Lung (tissue), 11 donors: ENCODE measurements at regions not wholly inside any gene's neighbourhood (a gene's known extent, or its start where the extent isn't known, plus 50 kb on each side); places are given as distances from the start of the nearest gene placed in this dataset.

Experiments used
- ATAC-seq: fragments of 200-7000 bp; cut with Tn5 transposase; one replicate; pipeline ENCODE4 v1.9.1; 2020; ENCODE audit warnings: moderate number of reproducible peaks; ENCODE audit not compliant: insufficient read depth, low FRiP score
- DNase-seq, 3 donors: peaks; one replicate each; pipeline ENCODE4 v3.0.0-alpha.2; 2013 to 2017
- H3K27ac ChIP-seq, 2 donors: one replicate each; pipeline ENCODE4 v1.5.1; 2013; ENCODE audit warnings: mild to moderate bottlenecking in 2 of 2, moderate library complexity in 2 of 2, control low read depth in 1 of 2, inconsistent platforms in 1 of 2, low read depth in 1 of 2, low read length in 1 of 2
- H3K27me3 ChIP-seq, 3 donors: one replicate each; pipeline ENCODE4 v1.5.1; 2013; ENCODE audit warnings: low read length in 2 of 3; ENCODE audit not compliant: control insufficient read depth in 3 of 3, insufficient read depth in 3 of 3
- H3K36me3 ChIP-seq, 4 donors: one replicate each; pipeline ENCODE4 v1.5.1; 2013; ENCODE audit warnings: low read length in 4 of 4, mild to moderate bottlenecking in 1 of 4, moderate library complexity in 1 of 4; ENCODE audit not compliant: control insufficient read depth in 4 of 4, insufficient read depth in 4 of 4
- H3K4me1 ChIP-seq, 5 donors: one replicate each; pipeline ENCODE4 v1.5.1; 2013; ENCODE audit warnings: low read length in 5 of 5, mild to moderate bottlenecking in 2 of 5, moderate library complexity in 1 of 5; ENCODE audit not compliant: control insufficient read depth in 5 of 5, insufficient read depth in 5 of 5
- H3K4me3 ChIP-seq: one replicate; pipeline ENCODE4 v1.5.1; 2013; ENCODE audit warnings: mild to moderate bottlenecking, control low read depth, moderate library complexity
- H3K9ac ChIP-seq, 2 donors: one replicate each; pipeline ENCODE4 v1.5.1; 2013; ENCODE audit warnings: low read length in 2 of 2, control low read depth in 1 of 2; ENCODE audit not compliant: insufficient read depth in 1 of 2
- H3K9me3 ChIP-seq, 4 donors: one replicate each; pipeline ENCODE4 v1.5.1; 2013; ENCODE audit warnings: low read length in 3 of 4, mild to moderate bottlenecking in 1 of 4, moderate library complexity in 1 of 4; ENCODE audit not compliant: control insufficient read depth in 4 of 4, insufficient read depth in 3 of 4
- CTCF ChIP-seq: IDR thresholded peaks from 2 replicates; pipeline ENCODE4 v1.5.1; 2012; ENCODE audit warnings: mild to moderate bottlenecking; ENCODE audit errors: control extremely low read depth, extremely low read depth
- WGBS, 2 donors: extraction: QIAGEN DNeasy Blood & Tissue Kit; methylation state at CpG; one replicate each; pipeline ENCODE4 v1.1.7; 2013; 5-methylcytosine and 5-hydroxymethylcytosine counted together
- donor health status: control.
- donor health status: control.
- donor health status: Bipolar disorder and iron deficiency.
- donor health status: healthy.
- donor health status: DM: yes; HTN: yes; CAD: no.

- Histone ChIP-seq H3K27me3 (no peaks in the 10 kb centered on the region), H3K4me3 (no peak overlapping the region), H3K9me3 (no peaks in the 10 kb centered on the region), H3K4me1 (no peaks in the 10 kb centered on the region), H3K9ac (no peak overlapping the region), H3K27ac (no peak overlapping the region), H3K36me3 (no peaks in the 10 kb centered on the region)
- no peak for TF ChIP-seq CTCF
- 73 to 74% methylated on average over 3 of the region's 3 CpGs for WGBS, 2 donors
- ATAC-seq (no peak), DNase-seq (no peak)
These were observed 71.6 kb upstream of the AVPR1A start for GRCh38 chr12:63222582-63222981.

- TF ChIP-seq CTCF = no peak
- WGBS, 2 donors = 0 to 37% methylated on average over 1 of the region's 1 CpG
- no peak overlapping the region for H3K4me3 ChIP-seq
- no peak for DNase-seq
- H3K9me3 ChIP-seq = no peaks in the 10 kb centered on the region
- H3K27me3 ChIP-seq = no peaks in the 10 kb centered on the region
- ATAC-seq = no peak
- H3K36me3 ChIP-seq = no peaks in the 10 kb centered on the region
- no peak overlapping the region for H3K9ac ChIP-seq
- no peaks in the 10 kb centered on the region for H3K4me1 ChIP-seq
- no peak overlapping the region for H3K27ac ChIP-seq
These were observed 69.9 kb upstream of the AVPR1A start for GRCh38 chr12:63220921-63221320.

DNA sequence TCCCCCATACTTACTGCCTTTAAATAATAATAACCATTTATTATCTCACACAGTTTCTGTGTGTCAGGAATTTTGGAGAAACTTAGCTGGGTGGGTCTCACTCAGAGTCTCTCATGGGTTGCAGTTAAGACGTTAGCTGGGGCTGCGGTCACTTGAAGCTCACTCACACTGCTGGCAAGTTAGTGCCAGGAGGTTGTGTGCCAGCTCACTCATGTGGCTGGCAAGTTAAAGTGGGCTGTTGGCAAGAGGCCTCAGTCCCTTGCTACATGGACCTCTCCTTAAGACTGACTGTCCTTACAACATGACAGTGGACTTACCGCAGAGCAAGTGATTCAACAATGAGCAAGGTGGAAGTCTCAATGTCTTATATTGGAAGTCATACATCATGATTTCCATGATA, 61.3 kb upstream of the AVPR1A start:
- Histone ChIP-seq H3K27me3 (no peaks in the 10 kb centered on the region), H3K36me3 (no peaks in the 10 kb centered on the region), H3K9ac (no peak overlapping the region), H3K4me3 (no peak overlapping the region), H3K9me3 (peaks cover 0 to 2% (median 0%) of the 10 kb centered on the region in 4 donors), H3K27ac (no peak overlapping the region), H3K4me1 (peaks cover 0 to 2% (median 0%) of the 10 kb centered on the region in 5 donors)
- DNase-seq = no peak
- no peak for TF ChIP-seq CTCF
- WGBS, 2 donors = 92 to 94% methylated on average over 3 of the region's 3 CpGs
- no peak for ATAC-seq

GRCh38 chr12:63208956-63209355, 58.0 kb upstream of the AVPR1A start:
- ATAC-seq = no peak
- no peak overlapping the region for H3K4me3 ChIP-seq
- peaks cover 0 to 2% (median 0%) of the 10 kb centered on the region in 4 donors for H3K9me3 ChIP-seq
- no peaks in the 10 kb centered on the region for H3K36me3 ChIP-seq
- no peak for TF ChIP-seq CTCF
- no peaks in the 10 kb centered on the region for H3K27me3 ChIP-seq
- no peak overlapping the region for H3K27ac ChIP-seq
- no peak for DNase-seq
- H3K9ac ChIP-seq = no peak overlapping the region
- H3K4me1 ChIP-seq = peaks cover 0 to 5% (median 0%) of the 10 kb centered on the region in 5 donors
